LNCaP clone FGC (cell line): ENCODE measurements at regions not wholly inside any gene's neighbourhood (a gene's known extent, or its start where the extent isn't known, plus 50 kb on each side); places are given as distances from the start of the nearest gene placed in this dataset.

Experiments used
- DNase-seq: peaks from one replicate; pipeline ENCODE4 v3.0.0-alpha.2; 2011; ENCODE audit warnings: low read depth
- H3K4me3 ChIP-seq: 2 replicates; pipeline ENCODE4 v1.5.1; 2011; ENCODE audit warnings: mild to moderate bottlenecking, low read depth, low read length, control low read depth
- CTCF ChIP-seq: IDR thresholded peaks from 2 replicates; pipeline ENCODE4 v1.5.1; 2012; ENCODE audit warnings: mild to moderate bottlenecking; ENCODE audit not compliant: control insufficient read depth, insufficient read depth; ENCODE audit errors: extremely low read depth

- H3K4me3 ChIP-seq = no peak overlapping the region
- no peak for TF ChIP-seq CTCF
- no peak for DNase-seq
Measured at GRCh38 chr17:62187681-62188080, 122.6 kb upstream of the MED13 start.

DNA sequence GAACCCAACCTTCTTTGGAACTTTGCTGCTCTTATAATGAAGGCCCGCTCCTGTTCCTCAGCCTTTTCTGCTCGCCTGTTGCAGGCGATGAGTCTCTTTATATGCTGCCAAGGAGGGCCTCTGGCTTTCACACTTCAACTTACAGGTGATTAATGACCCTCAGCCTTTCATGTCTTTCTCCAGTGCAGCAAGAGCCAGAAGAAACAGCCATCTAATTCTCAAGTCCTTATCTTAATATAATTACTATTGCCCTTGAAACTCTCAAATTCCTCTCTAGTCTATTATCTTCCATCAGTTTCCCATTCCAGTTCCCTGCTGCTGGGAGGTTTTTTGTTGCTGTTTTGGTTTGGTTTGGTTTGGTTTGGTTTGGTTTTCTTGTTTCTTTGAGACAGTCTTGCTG is 121.8 kb upstream of the MED13 start:
- DNase-seq = no peak
- H3K4me3 ChIP-seq = no peak overlapping the region
- TF ChIP-seq CTCF = no peak

- H3K4me3 ChIP-seq = no peak overlapping the region
- no peak for DNase-seq
- TF ChIP-seq CTCF = no peak
Measured at GRCh38 chr17:62180772-62181171, 115.7 kb upstream of the MED13 start.

- no peak overlapping the region for H3K4me3 ChIP-seq
- TF ChIP-seq CTCF = no peak
- no peak for DNase-seq
Measured at GRCh38 chr17:62179525-62180161, 114.6 kb upstream of the MED13 start.

GRCh38 chr17:62178579-62178978 is 113.5 kb upstream of the MED13 start:
- no peak for DNase-seq
- no peak overlapping the region for H3K4me3 ChIP-seq
- no peak for TF ChIP-seq CTCF

DNA sequence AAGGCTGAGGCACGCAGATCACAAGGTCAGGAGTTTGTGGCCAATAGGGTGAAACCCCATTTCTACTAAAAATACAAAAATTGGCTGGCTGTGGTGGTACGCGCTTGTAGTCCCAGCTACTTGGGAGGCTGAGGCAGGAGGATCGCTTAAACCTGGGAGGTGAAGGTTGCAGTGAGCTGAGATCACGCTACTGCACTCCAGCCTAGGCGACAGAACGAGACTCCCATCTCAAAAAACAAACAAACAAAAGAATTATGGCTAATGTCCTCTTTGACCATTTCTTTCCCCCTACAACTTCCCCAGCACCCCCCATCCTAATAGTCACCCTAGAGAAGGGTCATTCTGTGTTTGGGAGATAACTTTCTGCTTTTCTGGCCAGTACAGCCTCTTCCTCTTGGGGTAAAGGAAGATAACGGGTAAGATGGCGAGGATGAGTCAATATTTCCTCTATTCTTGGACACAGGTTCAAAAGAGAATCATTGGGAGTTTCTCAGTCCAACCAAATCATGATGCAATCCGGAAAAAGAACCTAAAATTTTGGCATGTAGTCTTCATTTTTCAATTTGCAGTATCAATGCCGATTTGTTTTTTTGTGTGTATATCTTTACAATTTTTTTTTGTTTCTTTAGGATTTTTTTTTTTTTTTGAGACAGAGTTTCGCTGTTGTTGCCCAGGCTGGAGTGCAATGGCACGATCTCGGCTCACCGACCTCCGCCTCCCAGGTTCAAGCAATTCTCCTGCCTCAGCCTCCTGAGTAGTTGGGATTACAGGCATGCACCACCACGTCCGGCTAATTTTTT is 107.6 kb upstream of the MED13 start:
- no peak for DNase-seq
- H3K4me3 ChIP-seq = no peak overlapping the region
- TF ChIP-seq CTCF = no peak
